ENCODE measurements at regions not wholly inside any gene's neighbourhood (a gene's known extent, or its start where the extent isn't known, plus 50 kb on each side); places are given as distances from the start of the nearest gene placed in this dataset.
"Not testable (repeated sequence)": the region's sequence is repeated elsewhere in the genome, so short reads cannot be mapped to it uniquely, and the experiment has no call there.

DNA sequence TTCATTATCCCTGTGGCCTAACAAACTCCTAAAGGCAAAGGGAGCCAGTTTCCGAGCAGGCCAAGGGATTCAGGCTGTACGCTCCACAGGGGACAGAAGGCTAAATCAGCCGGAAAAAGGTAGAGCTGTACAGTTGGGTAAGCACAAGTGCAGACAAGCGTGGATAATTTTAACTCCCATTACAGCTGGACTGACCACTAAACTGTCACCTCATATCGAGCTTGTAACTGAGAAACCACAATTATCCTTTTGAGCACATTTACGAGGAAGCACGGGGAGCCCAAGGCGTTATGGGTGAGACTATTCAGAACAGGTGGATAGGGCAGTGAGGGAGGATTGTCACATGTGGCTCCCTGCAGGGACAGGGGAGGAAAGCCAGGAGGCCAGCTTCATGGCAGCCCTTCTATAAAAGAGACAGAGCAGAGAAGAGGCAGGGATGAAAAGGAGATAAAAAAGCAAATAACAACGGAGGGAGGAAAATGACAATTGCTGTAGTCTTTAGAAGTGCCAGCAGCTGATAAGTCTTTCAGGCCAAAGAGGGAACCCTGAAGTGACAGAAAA, 288.0 kb downstream of the FGFR2 start:
- no peak for DNase-seq

DNA sequence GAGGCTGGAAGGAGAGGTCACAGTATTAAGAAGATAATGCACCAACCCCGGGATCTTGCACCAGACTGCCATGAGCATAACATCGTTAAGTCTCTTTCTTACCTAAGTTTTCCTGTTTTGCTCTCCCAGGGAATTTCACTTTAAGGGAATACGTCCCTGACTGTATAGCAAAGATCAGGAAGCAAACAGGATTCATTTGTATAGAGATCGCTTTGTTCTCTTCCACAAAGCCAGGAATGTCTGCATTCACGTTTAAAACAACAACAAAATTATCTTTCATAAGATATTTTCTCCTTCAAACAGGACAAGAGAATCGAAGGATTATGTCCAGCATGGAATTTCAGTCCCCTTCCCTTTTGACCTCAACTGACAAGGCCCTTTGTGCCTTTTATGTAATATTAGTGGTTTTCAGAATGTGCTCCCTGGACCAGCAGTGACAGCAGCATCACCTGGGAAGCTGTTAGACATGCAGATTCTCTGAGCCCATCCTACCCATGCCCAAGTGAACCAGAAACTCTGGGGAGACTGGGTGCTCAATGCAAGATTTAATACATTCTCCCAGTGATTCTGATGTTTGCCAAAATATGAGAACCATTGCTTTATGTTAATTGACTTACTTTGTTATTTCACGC, 286.3 kb downstream of the FGFR2 start:
- no peak for DNase-seq

DNA sequence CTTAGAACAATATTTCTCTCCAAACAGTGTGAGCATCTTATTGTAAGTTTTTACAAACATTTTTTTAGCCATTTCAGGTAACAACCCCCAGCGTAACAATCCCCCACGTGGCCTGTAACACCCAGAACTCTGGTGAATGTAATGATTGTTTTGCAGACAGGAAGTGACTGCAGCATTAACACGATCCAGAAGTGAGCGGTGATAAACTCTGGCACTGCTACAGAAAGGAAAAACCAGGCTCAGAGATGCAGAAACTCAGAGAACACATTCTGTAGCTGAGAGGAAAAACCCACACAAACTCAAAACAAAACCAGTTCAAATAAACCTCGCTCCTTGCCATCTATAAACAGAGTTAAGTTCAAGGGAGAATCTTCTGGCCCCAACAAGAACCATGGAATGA, 285.7 kb downstream of the FGFR2 start:
- DNase-seq, result no peak

DNA sequence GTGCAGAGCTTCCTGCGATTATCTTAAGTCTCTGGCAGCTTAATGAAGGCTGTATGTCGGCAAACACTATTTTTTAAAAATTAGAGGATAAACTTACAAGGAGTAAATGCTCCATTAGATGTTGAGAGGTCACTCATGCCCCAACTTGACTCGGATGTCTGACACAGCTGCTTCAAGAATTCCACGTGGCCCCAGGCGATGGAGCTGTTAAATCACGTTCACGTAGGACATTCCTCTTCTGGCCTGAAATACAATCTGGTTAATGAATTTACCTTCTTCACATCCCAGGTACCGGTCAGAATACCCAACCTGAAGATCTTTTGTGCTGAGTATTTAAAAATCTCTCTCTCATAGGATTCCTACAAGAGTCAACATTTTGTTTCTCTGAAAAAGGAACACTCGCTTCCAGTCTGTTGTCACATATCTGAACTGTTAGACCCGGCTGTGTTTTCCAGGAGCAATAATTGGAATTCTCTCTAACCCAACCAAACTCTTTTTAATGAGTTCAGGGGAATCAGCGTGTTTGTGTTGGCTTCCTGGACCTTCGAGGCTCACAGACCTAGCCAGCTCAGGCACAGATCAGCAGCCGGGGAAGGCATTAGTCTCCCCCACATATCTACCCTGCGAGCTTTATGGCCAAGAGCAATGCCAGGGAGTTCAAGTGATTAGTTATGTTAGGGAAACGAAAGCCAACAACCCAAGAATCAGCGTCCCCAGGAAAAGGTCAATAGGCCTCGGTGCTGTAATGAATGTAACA, 284.9 kb downstream of the FGFR2 start:
- no peak for DNase-seq

DNA sequence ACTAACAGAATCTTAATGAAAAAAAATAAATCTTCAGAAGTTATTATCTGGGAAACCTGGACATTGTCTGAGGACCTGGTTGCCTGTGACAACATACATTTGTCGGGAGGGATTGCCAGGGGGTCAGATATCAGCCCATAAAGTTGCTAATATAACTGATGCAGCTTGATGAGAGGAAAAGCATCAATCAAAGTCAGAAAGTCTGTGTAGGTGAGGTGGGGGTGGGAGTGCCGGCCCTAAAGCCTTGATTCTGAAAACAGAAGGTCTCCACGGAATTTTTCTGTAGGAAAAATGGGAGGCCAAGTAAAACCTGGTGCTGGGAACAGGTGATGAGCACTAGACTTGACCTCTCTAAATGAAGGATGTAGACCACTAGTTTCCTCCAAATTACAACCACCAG, 281.8 kb downstream of the FGFR2 start:
- DNase-seq, result no peak

DNA sequence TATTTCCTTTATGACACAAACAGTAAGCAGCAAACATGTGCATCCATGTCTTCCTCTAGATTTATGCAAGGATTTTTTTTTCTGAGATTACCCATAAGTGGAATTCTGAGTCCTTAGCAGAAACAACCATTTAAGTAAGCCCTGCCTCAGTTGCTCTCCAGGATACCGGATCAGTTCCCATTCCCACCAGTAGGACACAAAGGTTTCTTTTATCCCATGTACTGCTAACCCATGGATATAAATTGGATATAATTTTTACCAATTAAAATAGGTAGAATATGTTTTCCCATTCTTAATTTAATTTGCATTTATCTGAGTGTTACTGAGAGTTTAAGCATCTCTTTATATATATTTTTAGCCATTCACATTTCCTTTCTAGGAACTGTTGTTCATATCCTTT, 280.9 kb downstream of the FGFR2 start:
- no peak for DNase-seq

DNA sequence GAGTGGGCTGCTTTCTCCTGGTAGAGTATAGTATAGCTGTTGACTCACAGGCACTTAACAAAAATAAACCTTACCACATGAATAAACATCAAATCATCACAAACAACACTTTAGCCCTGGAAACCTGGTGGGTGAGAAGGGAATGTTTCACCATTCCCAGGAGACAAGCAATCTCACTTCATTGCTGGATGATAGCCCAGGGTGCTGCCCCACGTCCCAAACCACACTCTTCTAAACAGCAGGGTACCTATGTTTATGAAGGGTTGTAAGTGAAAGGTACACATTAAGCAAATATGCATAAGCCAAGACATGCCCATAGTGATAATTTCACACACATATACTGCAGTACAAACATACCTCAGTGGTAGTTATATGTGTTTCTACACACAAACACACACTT, 276.2 kb downstream of the FGFR2 start:
- no peak for DNase-seq

DNA sequence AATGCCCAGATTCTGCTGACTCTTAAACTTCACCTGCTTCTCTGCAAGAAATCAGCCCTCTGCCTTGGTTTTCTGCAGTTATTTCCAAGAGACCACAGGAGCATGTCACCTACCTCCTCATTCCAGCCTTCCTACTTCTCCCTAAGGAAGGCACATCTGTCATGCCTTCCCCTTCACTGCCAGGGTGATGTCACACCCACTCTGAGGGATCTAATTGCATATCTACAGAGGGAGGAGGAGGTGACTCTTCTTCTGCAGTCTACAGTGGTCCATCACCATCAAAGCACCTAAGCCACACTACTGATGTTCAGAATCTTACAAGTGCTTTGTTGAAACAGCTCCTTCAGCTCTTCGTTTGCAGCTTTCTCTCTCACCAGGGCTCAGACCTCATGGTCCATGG, 275.5 kb downstream of the FGFR2 start:
- DNase-seq, result no peak

DNA sequence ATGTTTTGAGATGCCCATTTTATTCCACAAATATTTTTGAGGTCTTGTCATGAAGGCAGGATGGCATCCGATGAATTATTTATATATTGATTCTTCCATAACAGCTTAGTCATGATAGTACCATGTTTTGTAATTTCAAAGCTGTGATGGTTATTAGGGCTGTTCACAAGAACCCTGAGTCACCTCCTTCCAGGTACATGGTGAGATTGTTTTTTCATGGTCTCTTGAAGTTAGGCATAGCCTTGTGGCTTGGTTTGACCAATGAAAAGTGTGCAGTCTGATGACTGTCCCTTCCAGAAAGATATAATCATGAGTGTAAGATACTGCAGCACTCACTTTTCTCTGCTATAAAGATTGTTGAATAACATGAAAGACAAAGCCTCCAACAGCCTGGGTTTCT, 274.8 kb downstream of the FGFR2 start:
- DNase-seq, result no peak

DNA sequence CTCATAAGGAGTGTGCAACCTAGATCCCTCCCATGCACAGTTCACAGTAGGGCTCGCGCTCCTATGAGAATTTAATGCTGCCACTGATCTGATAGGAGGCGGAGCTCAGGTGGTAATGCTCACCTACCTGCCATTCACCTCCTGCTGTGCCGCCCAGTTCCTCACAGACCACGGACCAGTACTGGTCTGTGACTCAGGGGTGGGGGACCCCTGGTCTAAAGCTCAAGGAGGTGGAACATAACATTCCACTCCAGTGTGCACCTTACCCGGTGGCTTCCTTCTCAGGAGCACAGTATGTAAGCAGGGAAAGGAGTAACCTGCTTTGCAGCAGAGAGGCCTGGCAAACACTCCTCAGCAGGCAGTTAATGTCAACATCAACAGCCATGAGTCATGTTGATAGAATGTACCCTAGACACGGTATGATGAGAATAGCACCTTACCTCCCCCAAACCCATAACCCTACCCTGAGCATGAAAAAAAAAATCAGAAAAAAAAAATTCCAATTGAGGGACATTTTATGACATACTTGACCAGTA, 273.5 kb downstream of the FGFR2 start:
- no peak for DNase-seq

DNA sequence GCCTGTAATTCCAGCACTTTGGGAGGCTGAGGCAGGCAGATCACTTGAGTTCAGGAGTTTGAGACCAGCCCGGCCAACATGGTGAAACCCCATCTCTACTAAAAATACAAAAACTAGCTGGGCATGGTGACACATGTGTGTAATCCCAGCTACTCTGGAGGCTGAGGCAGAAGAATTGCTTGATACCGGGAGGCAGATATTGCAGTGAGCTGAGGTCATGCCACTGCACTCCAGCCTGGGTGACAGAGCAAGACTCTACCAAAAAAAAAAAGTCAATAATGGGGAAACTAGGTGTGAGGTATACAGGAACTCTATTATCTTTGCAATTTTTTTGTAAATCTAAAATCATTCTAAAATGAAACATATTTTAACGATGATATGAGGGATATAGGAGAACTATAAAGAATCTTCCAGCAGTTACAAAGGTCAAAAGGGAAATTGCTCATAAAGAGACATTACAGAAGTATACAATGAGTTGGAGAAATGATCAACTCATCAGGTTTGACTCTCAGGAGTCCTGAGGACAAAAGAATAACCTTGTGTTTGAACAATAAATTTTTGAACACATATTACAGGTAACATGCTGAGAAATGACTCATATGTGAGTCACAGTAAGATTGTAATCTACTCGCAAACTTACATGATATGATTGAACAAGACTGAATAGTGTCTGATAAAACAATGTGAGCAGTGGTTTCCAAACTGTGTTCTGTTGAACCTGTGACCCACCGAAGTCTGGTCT, 272.6 kb downstream of the FGFR2 start:
- DNase-seq, result no peak

DNA sequence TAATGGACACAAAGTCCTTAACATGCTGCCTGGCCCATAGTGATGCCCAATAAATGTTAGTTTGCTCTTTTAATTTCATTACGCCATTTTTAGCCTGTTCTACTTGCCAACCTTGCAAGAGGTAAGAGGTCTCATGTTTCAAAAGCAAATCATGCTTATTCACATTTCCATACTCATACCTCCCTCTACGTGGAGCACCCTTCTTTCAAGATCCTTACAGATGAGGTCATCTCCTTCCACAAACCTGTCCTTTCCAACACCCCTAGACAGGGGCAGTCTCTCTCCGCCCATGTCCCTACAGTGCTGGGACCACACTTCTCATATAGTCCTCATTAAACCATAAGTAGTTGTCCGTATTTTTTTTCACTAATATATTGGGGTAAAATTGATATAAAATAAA, 271.3 kb downstream of the FGFR2 start:
- DNase-seq, result no peak

DNA sequence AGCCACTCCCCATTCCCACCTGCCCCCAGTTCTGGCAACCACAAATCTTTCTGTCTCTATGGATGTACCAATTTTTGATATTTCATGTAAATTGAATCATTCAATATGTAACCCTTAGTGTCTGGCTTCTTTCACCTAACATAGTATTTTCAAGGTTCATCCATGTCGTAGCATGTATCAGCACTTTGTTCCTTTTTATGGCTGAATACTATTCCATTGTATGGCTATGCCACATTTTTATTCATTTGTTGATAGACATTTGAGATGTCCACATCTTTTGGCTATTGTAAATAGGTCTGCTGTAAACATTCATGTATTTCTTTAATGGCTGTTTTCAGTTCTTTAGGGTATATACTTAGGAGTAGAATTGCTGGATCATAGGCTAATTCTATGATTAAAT, 270.5 kb downstream of the FGFR2 start:
- no peak for DNase-seq

DNA sequence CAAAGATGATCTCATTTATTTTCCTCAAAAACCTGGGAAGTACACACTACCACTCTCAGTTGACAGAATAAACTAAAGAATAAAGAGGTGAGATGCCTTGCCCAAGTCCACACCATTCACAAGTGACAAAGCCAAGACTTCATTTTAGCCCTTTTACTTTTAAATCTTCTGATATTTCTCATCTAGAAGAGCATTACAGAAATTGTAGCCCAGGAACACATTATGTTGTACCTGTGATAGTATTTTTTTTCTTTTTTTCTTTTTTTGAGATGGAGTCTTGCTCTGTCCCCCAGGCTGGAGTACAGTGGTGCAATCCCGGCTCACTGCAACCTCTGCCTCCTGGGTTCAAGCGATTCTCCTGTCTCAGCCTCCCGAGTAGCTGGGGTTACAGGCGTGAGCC, 268.6 kb downstream of the FGFR2 start:
- not testable (repeated sequence) for DNase-seq

DNA sequence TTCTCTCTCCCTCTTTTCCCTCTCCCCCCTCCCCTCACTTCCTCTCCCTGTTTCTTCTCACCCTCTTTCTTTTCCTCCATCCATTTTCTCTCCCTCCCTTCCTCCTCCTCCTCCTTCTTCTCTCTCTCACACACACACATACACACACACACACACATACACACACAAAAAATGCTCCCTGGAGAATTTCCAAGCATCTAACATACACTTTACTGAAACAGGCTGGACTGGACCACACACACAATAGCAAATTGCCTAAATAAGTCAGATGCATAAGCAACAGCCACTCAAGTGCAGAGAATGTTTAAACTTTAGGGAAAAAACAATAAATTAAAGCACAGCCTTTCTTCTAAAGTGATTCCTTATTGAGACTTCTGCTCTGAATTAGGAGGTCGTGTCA, 267.7 kb downstream of the FGFR2 start:
- DNase-seq, result no peak

DNA sequence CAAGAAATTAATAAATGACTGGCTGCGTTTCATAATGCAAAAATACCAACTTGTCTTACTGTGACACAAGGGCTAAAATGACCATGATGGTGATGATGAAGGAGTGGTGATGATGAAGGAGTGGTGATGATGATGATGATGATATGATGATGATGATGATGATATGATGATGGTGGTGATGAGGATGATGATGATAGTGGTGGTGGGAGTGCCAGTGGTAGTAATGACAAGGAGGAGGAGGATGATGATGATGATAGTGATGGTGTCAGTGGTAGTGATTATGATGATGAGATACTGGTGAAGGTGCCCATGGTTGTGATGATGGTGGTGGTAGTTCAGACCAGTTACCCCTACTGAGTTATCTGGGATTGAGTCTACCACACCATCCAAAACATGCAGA, 265.9 kb downstream of the FGFR2 start:
- DNase-seq, result no peak

DNA sequence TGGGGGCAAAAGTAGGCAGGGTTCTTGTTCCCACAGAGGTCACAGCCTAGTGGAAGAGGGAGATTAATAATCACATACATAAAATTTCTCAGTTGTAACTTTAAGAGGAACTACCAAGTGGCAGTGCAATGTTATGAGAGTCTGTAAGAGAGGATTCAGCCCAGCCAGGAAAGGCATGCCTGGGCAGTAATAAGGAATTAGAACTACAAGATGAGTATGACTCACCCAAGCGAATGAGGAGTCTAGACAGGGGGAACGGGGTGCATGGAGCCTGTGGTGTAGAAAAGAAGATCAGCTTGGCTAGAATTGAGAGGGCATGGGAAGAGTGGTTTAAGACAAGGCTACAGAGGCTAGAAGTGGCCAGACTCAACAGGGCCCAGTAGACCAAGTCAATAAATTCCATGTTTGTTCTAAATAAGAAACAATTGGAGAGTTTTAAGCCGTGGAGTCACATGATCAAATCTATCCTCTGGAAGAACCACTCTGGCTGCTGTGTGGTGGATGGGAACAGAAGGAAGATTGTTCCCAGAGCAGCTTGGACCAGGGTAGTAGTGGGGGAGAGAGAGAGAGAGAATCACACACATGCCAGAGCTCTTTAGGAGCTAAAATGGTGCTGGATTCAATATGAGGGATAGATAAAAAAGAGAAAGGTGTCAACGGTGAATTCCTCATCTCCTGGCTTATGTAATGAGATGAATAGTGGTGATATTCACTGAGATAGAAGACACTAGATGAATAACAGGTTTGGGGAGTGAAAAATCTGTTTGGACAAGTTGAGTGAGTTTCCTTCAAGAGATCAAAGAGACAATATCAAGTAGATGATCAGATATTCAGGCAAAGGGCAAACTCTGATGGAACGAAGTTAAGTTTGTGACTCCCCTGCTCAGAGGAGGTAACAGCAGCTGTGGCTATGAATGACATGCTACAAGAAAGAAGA, 265.1 kb downstream of the FGFR2 start:
- no peak for DNase-seq

DNA sequence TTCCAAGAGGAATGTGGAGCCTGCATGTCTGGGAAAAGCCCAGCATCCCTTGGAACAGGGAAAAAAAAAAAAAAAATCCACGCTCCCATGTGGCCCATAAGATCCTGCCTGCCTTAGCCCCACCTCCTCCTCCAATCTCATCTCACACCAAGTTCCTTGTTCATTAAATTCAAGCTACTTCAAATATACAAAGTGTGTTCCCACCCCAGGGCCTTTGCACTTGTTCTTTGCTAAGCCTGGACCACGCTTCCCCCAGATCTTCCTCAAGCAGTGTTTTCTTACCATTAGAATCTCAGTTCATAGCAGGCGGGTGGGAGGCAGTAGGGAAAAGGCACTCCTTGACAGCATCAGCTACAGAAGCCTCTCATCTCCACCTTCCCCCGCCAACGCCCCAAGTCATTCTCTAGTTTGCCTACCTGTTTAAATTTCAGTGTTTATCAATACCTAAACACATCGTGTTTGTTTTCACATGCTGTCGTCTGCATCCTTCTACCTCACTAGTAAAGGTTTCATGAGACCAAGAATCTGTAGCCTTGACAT, 262.8 kb downstream of the FGFR2 start:
- DNase-seq, result no peak

DNA sequence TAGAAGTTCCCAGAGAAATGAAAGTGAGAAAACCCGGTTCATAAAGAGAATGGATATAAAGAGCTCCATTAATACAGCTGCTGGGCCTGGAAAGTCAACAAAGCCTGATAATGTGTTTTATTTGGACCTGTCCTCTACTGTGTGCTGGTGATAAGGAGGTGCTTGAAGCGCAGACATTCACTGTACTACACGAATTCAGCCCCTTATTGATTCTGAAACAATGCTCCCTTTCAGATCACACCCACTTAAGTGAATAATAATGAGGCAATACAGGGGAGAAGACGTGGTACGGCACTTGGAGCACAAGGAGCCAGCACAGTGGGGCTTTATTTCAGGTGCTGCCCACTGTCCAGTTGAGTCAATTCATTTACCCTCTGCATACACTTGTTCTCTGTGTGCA, 260.8 kb downstream of the FGFR2 start:
- no peak for DNase-seq

DNA sequence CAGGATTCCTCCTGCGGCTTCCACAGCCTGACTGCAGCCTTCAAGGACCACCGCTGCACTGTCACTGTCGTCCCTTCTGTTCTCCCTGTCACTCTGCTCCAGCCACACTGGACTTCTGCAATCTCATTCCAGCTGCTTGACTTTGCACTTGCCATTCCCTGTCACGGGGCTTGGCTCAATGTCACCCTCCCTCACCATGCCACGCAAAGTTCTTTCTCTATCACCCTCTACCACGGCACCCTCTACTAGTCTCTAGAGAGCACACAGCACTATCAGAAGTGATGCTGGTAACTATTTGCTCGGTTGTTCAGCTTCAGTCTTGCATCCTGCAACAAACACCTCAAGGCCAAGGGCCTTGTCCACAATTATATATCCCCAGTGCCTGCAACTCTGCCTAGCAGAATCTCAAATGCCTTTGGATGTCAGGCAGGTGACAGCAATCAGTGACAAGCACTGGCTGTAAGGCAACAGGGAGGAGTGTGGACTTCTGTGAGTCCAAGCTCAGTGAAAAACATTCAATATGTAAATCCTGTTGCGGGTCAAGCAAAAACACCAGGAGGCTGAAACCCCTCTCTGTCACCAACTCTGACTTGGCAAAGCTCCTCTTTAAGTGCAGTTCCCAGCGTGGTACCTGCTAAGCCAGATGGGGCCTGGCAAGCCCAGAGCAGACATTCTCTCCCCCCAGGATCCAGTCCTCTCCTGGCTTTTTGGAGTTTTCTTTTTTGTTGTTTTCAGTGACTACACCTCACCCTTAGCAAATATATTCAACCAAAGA, 259.9 kb downstream of the FGFR2 start:
- no peak for DNase-seq

DNA sequence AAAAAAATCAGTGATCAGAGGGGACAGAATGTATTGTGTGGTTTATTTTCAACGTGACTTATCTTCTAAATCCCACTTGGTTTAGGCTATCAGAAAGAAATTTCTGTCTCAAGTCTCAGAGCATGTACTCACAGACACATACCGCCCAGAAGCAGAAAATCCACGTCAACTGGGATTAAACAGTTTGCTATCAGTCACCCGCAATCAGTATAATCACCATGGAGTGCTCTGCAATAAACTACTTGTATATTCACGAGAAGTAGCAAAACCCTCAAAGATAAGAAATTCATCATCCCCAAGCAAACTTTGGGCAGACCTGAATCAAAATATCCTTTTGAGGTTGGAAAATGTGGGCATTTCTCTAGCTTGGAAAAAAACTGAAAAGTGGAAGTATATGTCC, 259.1 kb downstream of the FGFR2 start:
- no peak for DNase-seq

All from inflammatory macrophage treated with lipopolysaccharide for 1 hour (primary cell).